ENCODE measurements at regions not wholly inside any gene's neighbourhood (a gene's known extent, or its start where the extent isn't known, plus 50 kb on each side); places are given as distances from the start of the nearest gene placed in this dataset.
"Not testable (repeated sequence)": the region's sequence is repeated elsewhere in the genome, so short reads cannot be mapped to it uniquely, and the experiment has no call there.

- no peak for DNase-seq
Observed at GRCh38 chr15:31433091-31433490, 106.5 kb downstream of the KLF13 start.

GRCh38 chr15:31433574-31433973 lies 106.9 kb downstream of the KLF13 start:
- DNase-seq, result no peak

GRCh38 chr15:31434275-31434587 lies 107.6 kb downstream of the KLF13 start:
- DNase-seq, result no peak

- peak; percentile 88 for DNase-seq
Observed at GRCh38 chr15:31434588-31435260, 108.1 kb downstream of the KLF13 start.

GRCh38 chr15:31435261-31435911 lies 108.8 kb downstream of the KLF13 start:
- peak; percentile 96 for DNase-seq

- peak; percentile 73 for DNase-seq
Observed at GRCh38 chr15:31435912-31436628, 109.4 kb downstream of the KLF13 start.

- no peak for DNase-seq
Observed at GRCh38 chr15:31437686-31438085, 111.1 kb downstream of the KLF13 start.

- no peak for DNase-seq
Observed at GRCh38 chr15:31438601-31439265, 112.1 kb downstream of the KLF13 start.

GRCh38 chr15:31439328-31439727 lies 112.7 kb downstream of the KLF13 start:
- peak; percentile 80 for DNase-seq

- not testable (repeated sequence) for DNase-seq
Observed at GRCh38 chr15:31440216-31440615, 113.6 kb downstream of the KLF13 start.

- DNase-seq, result peak; percentile 64
Observed at GRCh38 chr15:31440754-31441311, 114.2 kb downstream of the KLF13 start.

GRCh38 chr15:31442226-31442625 lies 115.6 kb downstream of the KLF13 start:
- DNase-seq, result no peak

- DNase-seq, result peak; percentile 66
Observed at GRCh38 chr15:31442699-31443111, 116.1 kb downstream of the KLF13 start.

- DNase-seq, result no peak
Observed at GRCh38 chr15:31444844-31445243, 118.2 kb downstream of the KLF13 start.

- DNase-seq, result no peak
Observed at GRCh38 chr15:31446546-31446945, 119.9 kb downstream of the KLF13 start.

GRCh38 chr15:31447931-31448634 lies 121.4 kb downstream of the KLF13 start:
- DNase-seq, result no peak

- peak; percentile 90 for DNase-seq
Observed at GRCh38 chr15:31448635-31448979, 122.0 kb downstream of the KLF13 start.

- DNase-seq, result no peak
Observed at GRCh38 chr15:31452595-31453557, 126.2 kb downstream of the KLF13 start.

GRCh38 chr15:31453558-31454318 lies 127.1 kb downstream of the KLF13 start:
- DNase-seq, result no peak

- DNase-seq, result peak; percentile 30
Observed at GRCh38 chr15:31455499-31455898, 128.9 kb downstream of the KLF13 start.

Data from hematopoietic multipotent progenitor cell treated with erythropoietin and hydrocortisone succinate and interleukin-3 and kit ligand, for 6 days (in vitro differentiated cells).